ENCODE measurements at regions not wholly inside any gene's neighbourhood (a gene's known extent, or its start where the extent isn't known, plus 50 kb on each side); places are given as distances from the start of the nearest gene placed in this dataset.
A peak's percentile ranks its signal among the peaks of the same experiment; 100 is the strongest.

- no peaks in the 10 kb centered on the region for H3K36me3 ChIP-seq (ENCODE audit: control insufficient read depth, insufficient read depth, low read length)
- no peak for TF ChIP-seq TCF7L2 (IDR thresholded peaks at IDR 0.05; ENCODE audit: low read depth, low read length)
- TF ChIP-seq, protein P1, sequence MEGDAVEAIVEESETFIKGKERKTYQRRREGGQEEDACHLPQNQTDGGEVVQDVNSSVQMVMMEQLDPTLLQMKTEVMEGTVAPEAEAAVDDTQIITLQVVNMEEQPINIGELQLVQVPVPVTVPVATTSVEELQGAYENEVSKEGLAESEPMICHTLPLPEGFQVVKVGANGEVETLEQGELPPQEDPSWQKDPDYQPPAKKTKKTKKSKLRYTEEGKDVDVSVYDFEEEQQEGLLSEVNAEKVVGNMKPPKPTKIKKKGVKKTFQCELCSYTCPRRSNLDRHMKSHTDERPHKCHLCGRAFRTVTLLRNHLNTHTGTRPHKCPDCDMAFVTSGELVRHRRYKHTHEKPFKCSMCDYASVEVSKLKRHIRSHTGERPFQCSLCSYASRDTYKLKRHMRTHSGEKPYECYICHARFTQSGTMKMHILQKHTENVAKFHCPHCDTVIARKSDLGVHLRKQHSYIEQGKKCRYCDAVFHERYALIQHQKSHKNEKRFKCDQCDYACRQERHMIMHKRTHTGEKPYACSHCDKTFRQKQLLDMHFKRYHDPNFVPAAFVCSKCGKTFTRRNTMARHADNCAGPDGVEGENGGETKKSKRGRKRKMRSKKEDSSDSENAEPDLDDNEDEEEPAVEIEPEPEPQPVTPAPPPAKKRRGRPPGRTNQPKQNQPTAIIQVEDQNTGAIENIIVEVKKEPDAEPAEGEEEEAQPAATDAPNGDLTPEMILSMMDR (IDR thresholded peaks at IDR 0.05) = no peak
- TF ChIP-seq SIN3A (IDR thresholded peaks at IDR 0.05; ENCODE audit: borderline replicate concordance, insufficient read depth, low read depth, low read length) = no peak
- TF ChIP-seq POLR2AphosphoS5 (IDR thresholded peaks at IDR 0.05; ENCODE audit: low read depth, low read length) = no peak
- no peak for TF ChIP-seq REST (IDR thresholded peaks at IDR 0.05; ENCODE audit: insufficient read depth in 1 of 2, low read depth in 2 of 2, low read length in 1 of 2)
- no peak overlapping the region for H3K4me3 ChIP-seq (ENCODE audit: low read depth in 2 of 2, low read length in 2 of 2)
- ChIA-PET CTCF (interaction anchor here (0.6 kb wide), 1 partner anchor 54 kb away, joined by 4 read pairs; no protein-coding TSS in a partner anchor), POLR2A (no interaction called here)
- in situ Hi-C loops (cut with HindIII; ENCODE audit: low pct_unique_long_range_greater_than_20kb, low sequenced_read_pairs) (no loop called here), intact Hi-C loops (cut with micrococcal nuclease; ENCODE audit: unreplicated experiment) (no loop called here)
- no peaks in the 10 kb centered on the region for H3K27me3 ChIP-seq (ENCODE audit: control insufficient read depth, insufficient read depth, low read length)
- no TSS peak for BruUV-seq (replicated peaks)
- peaks cover 6% of the 10 kb centered on the region for H3K4me1 ChIP-seq (ENCODE audit: control insufficient read depth, insufficient read depth, low read length)
- no peak for DNase-seq (ENCODE audit: low read depth, low spot score)
- no peak for ATAC-seq
- no peaks in the 10 kb centered on the region for H3K9me3 ChIP-seq (ENCODE audit: control insufficient read depth, insufficient read depth, low read depth, low read length)
- H3K27ac ChIP-seq (ENCODE audit: low read length) = peak overlapping the region; percentile 23; the same call in 1 of the 2 replicates
Observed at GRCh38 chr16:85362443-85362842, 250.2 kb upstream of the CIBAR2 start.

- Histone ChIP-seq H3K27me3 (ENCODE audit: control insufficient read depth, insufficient read depth, low read length) (no peaks in the 10 kb centered on the region), H3K27ac (ENCODE audit: low read length) (no peak overlapping the region; the same call in 1 of the 2 replicates), H3K9me3 (ENCODE audit: control insufficient read depth, insufficient read depth, low read depth, low read length) (no peaks in the 10 kb centered on the region), H3K4me1 (ENCODE audit: control insufficient read depth, insufficient read depth, low read length) (peaks cover 6% of the 10 kb centered on the region), H3K4me3 (ENCODE audit: low read depth in 2 of 2, low read length in 2 of 2) (no peak overlapping the region), H3K36me3 (ENCODE audit: control insufficient read depth, insufficient read depth, low read length) (no peaks in the 10 kb centered on the region)
- CTCF ChIA-PET = interaction anchor here (1.1 kb wide), 1 partner anchor 15 kb away, joined by 3 read pairs; no protein-coding TSS in a partner anchor
- DNase-seq (ENCODE audit: low read depth, low spot score) (no peak), ATAC-seq (no peak)
- POLR2A ChIA-PET = no interaction called here
- no TSS peak for BruUV-seq (replicated peaks)
- TF ChIP-seq, protein P1 (IDR thresholded peaks at IDR 0.05) = no peak
- no peak for TF ChIP-seq TCF7L2 (IDR thresholded peaks at IDR 0.05; ENCODE audit: low read depth, low read length)
- no peak for TF ChIP-seq REST (IDR thresholded peaks at IDR 0.05; ENCODE audit: insufficient read depth in 1 of 2, low read depth in 2 of 2, low read length in 1 of 2)
- TF ChIP-seq POLR2AphosphoS5 (IDR thresholded peaks at IDR 0.05; ENCODE audit: low read depth, low read length) = no peak
- TF ChIP-seq SIN3A (IDR thresholded peaks at IDR 0.05; ENCODE audit: borderline replicate concordance, insufficient read depth, low read depth, low read length) = no peak
- intact Hi-C loops (cut with micrococcal nuclease; ENCODE audit: unreplicated experiment) (no loop called here), in situ Hi-C loops (cut with HindIII; ENCODE audit: low pct_unique_long_range_greater_than_20kb, low sequenced_read_pairs) (no loop called here)
Observed at GRCh38 chr16:85363427-85363826, 249.7 kb upstream of the GSE1 start.
